Stimulated activated CD8-positive, alpha-beta memory T cell treated with anti-CD3 and anti-CD28 coated beads, Interleukin-4, amount 100 ng/mL, for 4 hours (primary cell): ENCODE measurements at regions not wholly inside any gene's neighbourhood (a gene's known extent, or its start where the extent isn't known, plus 50 kb on each side); places are given as distances from the start of the nearest gene placed in this dataset.

Experiments used
- DNase-seq, 2 donors: peaks; one replicate each; pipeline ENCODE4 v3.0.0-alpha.2; 2020; ENCODE audit warnings: low read depth in 2 of 2, low spot score in 1 of 2

DNA sequence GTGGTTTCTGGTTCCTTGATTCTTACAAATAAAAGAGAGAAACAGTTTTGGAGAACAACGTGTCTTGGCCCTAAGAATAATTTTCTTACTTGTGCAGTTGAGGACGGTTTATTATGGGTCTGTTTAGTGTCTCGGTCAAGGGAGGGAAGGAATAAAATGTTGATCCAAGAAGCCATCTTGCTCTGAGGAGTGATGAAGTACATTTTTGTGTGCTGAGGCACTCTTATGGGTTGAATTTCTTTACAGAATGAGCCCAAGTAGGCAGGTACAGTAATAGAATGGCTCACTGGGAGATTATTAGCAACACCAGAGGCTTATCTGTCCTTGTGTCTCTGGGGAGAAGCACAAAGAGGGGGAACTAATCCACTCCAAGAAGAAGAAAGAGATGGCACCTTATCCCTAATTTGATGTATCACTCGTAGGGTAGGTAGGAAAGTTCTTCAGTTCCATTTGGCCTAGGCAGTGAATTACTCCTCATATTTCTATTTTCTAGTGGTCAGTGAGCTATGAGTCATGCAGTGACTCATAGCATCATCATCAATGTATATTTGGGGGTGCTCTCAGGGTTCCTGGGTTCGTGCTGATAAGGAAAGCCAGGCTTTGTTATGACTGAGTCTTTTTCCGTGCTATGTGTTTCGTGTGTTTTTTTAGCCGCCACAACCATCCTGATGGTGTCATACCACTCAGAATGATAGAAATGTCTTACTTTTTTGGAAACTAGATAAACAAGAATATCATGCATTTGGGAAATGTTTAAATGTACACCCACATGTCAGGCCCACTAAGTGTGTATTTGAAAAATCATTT is 250.1 kb upstream of the CTAGE1 start:
- DNase-seq: no peak

DNA sequence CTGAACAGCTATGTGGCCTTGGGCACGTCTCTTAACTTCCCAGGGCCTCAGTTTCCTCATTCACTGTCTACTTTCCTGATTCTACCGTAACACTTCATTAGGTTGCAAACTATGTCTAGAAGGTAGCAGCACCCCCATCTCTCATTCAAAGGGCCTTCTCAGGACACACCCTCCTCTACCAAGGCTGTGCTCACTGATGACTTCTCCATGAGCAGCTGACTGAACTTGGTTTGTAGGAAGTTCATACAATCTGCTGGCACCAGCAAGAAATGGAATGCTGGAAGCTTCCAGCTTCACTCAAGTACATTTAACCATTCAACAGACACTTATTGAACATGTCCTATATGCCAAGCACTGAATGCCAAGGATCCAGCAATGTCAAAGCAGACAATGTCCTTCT is 250.8 kb upstream of the CTAGE1 start:
- no peak for DNase-seq

DNA sequence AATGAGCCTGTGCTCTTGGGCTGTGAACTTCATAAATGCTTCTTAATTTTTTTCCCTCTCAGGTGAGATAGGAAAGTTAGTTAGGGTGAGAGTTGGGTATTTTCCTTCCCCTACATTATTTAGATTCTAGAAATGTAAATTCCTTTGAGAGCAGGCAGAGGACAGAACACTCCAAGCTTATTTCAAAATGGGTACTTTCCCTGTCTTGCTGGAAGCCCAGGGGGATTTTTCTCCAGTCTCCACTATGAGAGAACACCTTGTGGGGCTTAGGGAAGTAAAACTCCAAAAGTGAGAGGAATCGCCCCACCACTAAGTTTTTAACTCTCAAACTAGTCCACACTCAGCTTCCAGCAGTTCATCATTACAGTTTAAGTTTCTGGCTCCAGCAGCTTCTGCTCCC is 253.2 kb upstream of the CTAGE1 start:
- DNase-seq: no peak

DNA sequence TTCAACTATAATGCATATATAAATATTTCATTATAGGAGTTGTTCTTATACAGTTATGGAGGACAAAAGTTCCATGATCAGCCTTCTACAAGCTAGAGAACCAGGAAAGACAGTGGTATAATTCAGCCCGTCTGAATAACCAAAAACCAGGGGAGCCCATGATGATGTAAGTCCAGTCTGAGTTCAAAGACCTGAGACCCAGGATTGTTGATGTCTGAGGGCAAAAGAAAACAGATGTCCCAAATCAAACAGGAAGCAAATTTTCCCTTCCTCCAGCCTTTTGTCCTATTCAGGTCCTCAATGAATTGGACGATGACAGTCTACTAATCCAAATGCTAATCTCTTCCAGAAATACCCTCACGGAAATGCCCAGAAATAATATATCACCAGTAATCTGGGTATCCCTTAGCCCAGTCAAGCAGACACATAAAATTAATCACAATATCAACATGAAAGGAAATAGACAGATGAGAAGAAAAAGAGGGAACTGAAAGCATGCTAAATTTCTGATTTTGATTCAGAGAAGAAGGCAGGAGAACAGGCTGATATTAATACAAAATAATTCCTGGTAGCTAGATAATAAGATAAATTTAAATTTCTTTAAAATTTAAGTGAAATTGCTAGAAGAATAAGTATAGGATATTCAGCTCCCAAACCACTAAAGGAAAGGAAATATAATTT is 255.6 kb upstream of the CTAGE1 start:
- no peak for DNase-seq

DNA sequence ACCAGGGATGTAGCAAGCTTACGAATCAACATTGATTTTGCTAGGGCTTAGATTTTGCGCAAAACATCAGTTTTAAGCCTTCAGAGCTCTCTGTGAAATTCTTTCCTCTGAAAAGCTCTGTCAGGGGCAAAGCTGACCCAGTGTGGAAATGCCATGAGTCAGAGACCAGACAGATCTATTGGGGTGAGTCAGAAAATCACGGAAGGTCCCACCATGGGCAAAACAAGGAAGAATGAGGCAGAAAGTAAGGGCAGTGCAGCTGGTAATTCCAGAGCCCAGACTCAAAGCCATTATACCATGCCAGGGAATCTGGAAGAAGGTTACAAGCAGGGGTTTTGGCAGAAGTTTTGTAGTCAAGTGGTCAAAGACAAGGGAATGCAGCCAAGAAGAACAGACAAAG is 256.6 kb upstream of the CTAGE1 start:
- no peak for DNase-seq

DNA sequence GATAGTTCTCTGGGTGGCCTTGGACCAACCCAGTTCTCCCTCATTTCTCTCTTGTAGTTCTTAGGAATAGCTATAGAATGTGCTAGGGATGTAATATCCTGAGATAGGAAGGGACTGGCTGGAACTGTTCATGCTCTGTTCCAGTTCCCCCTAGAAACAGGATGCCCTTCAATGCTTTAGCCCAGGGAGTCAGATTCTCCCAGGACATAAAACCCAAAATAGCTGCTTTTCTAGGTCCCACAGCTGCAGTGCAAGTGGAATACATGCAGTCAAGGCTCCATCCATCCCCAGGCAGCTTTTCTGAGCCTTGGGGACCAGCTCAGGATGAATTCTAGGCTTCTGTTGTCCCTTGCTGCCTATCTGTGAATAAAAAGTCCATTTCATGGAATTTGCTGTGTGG is 257.3 kb upstream of the CTAGE1 start:
- no peak for DNase-seq

DNA sequence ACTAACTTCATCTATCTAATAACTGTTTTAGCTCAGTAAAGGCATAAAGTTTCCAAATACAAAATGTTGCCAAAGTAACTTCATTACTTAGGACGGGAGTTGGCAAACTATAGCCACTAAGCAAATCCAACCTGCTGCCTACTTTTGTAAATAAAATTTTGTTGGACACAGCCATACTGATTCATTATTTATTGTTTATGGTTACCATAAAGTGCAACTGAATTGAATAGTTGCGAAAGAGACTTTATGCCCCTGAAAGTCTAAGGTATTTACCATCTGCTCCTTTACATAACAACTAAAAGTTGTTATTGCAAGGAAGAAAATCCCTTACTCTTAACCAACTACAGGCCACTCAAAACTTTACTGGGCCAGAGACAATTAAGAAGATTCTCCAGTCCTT is 256.7 kb upstream of the RBBP8 start:
- DNase-seq: no peak

DNA sequence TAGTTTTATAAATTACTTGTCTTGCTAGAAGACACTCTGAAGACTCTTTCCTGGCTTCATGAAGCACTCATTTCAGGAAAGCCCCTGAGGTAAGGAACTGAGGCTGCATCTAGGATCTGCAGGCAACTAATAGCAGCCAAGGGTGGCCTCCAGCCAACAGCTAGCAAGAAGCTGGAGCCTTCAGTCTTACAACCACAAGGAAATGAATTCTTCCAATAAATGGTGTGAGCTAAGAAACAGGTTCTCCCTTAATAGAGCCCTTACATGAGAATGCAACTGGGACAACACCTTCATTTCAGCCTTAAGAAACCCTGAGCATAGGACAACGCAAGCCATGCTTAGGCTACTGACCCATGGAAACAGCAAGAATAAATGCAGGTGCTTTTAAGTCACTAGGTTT is 254.6 kb upstream of the RBBP8 start:
- DNase-seq: no peak

DNA sequence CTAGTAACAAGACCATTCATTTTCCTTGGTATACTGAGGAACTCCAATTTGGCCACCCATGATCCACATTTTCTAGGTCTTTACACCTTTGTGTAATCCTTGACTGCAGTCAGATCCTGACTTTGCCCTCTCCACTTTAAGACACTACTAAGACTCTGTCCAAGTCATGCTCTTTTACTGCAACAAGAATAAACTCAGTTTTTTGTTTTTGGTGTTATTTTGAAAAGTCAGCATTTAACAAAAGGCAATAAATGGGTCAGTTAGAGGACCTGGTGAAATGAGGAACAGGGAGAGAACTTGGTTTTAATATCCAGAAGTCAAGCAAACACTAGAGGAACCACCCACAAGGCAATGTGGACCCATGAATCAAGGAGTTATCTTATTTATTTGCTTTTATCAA is 252.2 kb upstream of the RBBP8 start:
- DNase-seq: no peak

DNA sequence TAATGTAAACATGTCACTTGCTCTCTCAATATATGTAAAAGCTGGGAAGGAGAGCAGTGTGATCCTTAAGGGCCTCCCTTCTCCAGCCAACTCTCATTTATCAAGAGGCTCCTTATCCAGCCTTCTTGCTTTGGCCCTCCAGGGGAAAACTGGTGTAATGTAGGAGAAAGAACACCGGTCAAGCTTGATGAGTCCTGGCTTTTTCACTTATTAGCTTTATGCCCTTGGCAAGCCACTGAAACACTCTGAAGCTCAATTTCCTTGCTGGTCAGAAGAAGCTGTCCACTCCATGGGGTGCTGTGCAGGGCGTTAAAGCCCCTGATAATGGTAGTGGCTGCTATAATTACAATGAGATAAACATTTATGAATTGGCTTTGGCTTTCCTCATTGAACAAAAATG is 251.2 kb upstream of the RBBP8 start:
- no peak for DNase-seq

DNA sequence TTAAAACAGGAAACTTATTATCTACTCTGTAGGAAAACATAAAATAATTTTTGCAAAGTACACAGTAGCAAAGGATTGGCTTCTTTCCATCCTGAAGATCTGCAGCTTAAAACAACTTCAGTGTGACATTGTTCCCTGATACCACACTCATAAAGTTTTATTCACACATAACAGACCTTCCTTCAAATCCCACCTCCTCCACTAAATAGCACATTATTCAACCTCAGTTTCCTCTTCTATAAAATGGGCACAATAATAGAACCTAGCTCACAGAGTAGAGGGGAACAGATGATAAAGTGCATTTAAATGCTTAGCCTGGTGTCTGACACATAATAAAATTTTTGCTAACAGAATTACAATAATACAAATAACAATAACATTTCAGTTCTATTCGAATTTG is 250.4 kb upstream of the RBBP8 start:
- DNase-seq: no peak

DNA sequence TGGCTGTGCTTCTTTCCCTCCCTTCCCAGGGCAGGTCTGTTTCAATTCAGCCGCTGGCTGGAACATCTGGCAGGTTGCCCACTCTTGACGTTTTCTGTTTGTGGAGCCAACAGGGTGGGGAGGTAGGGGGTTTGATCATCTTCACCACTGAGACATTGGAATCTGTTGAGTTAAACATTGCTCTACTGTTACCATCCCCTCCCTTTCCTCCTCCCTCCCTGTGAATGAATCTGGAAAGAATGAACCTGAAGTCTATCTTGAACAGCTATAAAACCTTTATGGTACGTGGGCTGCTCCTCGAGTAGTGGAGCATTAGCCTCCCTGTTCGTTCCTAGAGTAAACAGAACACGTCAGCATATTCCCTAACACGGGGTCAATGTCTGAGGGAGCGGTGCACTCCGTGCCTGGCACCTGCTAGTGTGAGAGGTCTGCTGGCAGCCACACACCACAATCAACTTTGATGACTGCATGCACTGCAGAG is 249.9 kb upstream of the RBBP8 start:
- no peak for DNase-seq

DNA sequence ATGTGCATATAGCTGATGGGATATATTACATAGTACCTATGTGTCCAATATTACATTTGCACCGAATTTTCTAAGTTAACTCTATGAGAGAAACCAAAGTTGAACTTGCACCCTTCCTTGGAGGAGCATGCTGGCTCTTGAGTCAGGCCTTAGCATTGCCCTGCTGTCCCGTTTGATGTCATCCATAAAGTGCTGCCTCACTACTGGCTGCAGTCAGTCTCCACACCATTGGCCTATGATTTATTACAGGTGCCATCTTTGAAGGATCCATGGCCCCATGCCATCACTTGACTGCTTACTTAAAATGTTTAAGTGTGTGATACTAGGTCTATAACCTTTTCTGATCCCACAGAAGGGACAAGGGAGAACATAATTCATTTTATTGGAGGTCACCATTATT is 249.3 kb upstream of the RBBP8 start:
- no peak for DNase-seq

DNA sequence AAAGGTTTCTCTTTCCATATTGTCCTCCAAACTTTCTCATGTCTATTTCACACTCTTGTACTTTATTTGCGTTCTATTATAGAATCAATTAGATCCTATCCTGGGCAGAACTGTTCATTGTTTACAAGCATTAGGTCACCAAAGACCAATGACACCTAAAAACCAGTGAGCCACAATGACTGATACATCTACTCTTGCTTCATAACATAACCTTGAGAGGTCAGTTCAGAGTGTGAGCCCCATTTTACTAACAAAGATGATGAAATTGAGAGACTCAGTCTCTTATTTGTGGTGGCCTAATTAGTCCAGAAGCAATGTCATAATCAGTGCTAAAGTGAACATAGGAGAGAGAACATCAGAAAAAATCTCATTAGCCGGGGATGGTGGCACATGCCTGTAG is 248.9 kb upstream of the RBBP8 start:
- DNase-seq: no peak

DNA sequence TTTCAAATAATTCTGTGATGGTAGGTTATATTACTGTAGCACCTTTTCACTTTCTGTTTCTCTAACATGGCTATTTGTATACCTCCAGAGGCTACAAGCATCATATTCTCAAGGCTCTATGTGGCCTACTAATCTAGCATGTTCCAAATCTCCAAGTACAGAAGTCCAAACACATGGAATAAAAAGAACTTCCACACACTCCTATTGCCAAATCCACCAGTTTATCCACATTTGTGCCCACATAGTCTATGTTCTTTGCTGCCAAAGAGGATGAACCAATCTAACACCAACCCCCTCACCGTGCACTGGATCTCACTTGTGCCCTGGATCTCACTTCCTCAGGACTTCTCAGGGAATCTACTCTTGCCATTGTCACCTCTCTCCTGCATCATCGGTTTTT is 247.3 kb upstream of the RBBP8 start:
- no peak for DNase-seq

DNA sequence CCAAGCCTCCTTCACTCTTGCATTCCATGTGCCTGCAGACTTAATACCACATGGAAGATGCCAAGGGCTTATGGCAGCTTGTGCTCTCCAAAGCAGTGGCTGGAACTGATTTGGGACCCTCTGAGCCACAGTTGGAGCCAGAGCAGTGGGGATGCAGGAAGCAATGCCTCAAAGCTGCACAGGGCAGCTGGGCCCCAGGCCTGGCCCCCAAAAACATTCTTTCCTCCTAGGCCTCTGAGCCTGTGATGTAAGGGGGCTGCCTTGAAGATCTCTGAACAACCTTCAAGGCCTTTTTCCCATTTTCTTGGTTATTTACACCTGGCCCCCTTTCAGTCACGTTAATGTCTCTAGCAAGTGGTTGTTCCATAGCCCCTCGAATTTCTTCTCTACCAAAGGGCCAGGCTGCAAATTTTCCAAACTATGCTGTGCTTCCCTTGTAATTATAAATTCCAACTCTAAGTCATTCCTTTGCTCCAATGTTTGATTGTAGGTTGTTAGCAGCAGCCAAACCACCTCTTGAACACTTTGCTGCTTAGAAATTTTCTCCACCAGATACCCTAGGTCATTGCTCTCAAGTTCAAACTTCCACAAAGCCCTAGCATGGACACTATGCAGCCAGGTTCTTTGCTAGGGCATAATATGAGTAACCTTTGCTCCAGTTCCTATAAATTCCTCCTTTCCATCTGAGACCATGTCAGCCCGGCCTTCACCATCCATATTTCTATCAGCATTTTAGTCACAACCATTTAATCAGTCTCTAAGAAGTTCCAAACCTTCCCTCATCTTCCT is 245.0 kb upstream of the RBBP8 start:
- DNase-seq: no peak

DNA sequence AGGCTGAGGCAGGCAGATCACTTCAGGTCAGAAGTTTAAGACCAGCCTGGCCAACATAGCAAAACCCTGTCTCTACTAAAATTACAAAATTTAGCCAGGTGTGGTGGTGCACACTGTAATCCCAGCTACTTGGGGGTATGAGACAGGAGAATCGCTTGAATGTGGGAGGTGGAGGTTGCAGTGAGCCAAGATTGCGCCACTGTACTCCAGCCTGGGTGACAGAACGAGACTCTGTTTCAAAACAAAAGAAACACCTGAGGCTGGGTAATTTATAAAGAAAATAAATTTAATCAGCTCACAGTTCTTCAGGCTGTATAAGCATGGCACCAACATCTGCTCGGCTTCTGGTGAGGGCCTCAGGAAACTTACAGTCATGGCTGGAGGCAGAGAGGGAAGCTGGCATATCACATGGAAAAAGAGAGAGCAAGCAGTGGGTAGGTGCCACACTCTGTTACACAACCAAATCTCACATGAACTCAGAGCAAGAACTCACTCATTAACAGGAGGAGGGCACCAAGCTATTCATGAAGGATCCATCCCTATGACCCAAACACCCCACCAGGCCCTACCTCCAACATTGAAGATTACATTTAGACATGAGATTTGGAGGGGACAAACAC is 244.1 kb upstream of the RBBP8 start:
- no peak for DNase-seq

DNA sequence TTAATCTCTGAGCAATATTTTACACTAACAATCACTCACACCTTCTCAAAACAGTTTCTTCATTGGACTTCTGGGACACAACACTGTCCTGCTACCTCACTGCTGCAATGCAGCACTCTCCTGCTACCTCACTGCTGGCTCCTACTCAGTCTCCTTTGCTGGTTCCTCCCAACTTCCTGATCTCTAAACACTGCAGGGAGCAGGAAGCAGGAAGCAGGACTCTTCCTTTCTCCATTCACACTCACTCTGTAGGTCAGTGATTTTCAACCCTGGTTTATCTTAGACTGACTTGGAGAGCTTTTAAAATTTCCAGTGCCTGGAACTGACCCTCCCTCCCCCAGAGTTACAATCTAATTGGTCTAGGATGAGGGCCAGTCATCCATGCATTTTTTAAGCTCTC is 243.4 kb upstream of the RBBP8 start:
- DNase-seq: no peak

DNA sequence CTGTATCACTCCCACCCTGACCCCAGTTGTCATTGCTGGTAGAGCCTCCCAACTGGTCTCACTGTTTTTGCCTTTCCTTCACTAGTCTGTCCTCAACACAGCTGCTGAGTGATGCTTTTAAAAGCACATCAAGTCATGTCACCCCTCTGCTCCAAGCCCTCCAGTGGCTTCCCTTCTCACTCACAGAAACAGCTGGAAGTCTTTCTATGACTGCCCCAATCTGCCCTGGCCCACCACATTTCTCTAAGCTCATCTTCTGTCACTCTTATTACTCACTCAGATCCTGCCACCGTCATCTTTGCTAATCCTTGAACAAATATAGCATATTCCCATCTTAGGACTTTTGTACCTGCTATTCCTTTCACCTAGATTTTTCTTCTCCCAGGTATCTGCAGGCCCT is 242.6 kb upstream of the RBBP8 start:
- DNase-seq: no peak

DNA sequence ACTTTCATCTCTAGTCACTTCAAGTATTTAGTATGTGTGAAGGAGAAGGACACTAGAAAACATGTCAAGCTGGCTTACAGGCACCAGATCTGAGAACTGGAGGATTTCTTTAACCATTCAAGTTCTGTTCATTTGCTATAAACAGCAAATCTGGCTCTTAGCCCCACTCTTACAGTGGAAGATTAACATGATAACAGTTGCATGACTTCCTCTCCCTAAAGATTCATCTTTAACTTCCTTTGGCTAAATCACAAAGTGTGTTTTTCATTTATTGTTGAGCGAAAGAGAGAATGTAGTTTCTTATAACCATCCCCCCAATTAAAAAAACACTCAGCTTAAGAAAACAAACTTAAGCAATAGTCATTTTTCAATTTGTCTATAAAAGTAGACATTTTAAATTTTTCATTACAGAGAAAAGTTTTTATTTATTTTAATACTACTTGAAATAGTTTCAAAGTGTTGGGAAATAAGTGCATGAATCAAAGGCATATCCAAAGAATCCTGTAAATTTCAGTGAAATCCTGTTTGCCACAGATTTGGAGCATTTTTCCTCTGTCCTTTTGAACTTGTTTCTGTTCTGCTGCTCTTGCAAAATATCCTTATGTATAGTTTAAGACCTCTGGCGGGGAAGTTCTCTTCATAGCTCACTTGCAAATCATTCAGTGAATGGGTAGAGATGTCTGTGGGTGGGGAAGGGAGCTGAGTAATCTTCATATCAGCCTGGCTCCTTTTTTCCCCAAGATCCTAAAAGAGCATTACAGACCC is 241.0 kb upstream of the RBBP8 start:
- DNase-seq: no peak

DNA sequence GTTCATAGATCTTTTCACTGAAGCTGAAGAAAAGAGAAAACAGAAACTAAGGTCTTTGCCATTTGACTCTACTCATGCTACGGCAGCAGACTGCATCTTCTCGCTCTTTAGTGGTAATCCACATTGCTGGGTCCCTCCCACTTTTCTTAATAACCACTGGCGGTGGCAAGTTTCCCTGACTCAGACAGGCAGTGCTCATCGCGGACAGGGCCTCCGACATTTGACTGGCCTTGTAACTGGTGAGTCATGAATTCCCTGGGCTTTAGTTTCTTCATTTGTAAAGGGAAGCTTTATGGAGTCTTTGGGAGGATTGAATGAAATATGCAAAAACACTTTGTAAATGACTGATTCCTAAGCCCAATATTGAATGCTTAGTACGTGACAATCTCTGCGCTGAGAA is 238.2 kb upstream of the RBBP8 start:
- DNase-seq: no peak
